ENCODE measurements at regions not wholly inside any gene's neighbourhood (a gene's known extent, or its start where the extent isn't known, plus 50 kb on each side); places are given as distances from the start of the nearest gene placed in this dataset.

GRCh38 chrX:118167361-118167760 is 50.8 kb upstream of the KLHL13 start:
- TF ChIP-seq CTCF (IDR thresholded peaks at IDR 0.05) = no peak
- TF ChIP-seq EZH2 (IDR thresholded peaks at IDR 0.05; ENCODE audit: borderline replicate concordance, insufficient read depth, low read depth, low read length, poor library complexity, severe bottlenecking) = no peak

All from B cell (primary cell).